Astrocyte (in vitro differentiated cells and primary cell): ENCODE measurements at regions not wholly inside any gene's neighbourhood (a gene's known extent, or its start where the extent isn't known, plus 50 kb on each side); places are given as distances from the start of the nearest gene placed in this dataset.

Experiments
- DNase-seq: peaks from one replicate; pipeline ENCODE4 v3.0.0-alpha.2; 2010; ENCODE audit warnings: low read depth
- FAIRE-seq: peaks from 2 replicates; lab custom pipeline; 2011; peaks lifted over from hg19 to GRCh38; lab: Jason Lieb, UNC
- H2AFZ ChIP-seq: 2 replicates; pipeline ENCODE4 v1.6.0; 2012; ENCODE audit warnings: low read depth, low read length, inconsistent platforms
- H3K27ac ChIP-seq: 2 replicates; pipeline ENCODE4 v1.5.1; 2011; ENCODE audit warnings: low read depth, low read length, inconsistent platforms
- H3K27me3 ChIP-seq: 2 replicates; pipeline ENCODE4 v1.6.0; 2011; ENCODE audit warnings: low read length, inconsistent platforms; ENCODE audit not compliant: insufficient read depth
- H3K36me3 ChIP-seq: 2 replicates; pipeline ENCODE4 v1.5.1; 2011; ENCODE audit warnings: low read length, inconsistent platforms; ENCODE audit not compliant: insufficient read depth
- H3K4me1 ChIP-seq: 2 replicates; pipeline ENCODE4 v1.5.1; 2011; ENCODE audit warnings: low read length, inconsistent platforms; ENCODE audit not compliant: insufficient read depth
- H3K4me2 ChIP-seq: 2 replicates; pipeline ENCODE4 v1.6.0; 2012; ENCODE audit warnings: low read length, inconsistent platforms
- H3K4me3 ChIP-seq: 2 replicates; pipeline ENCODE4 v1.5.1; 2011; ENCODE audit warnings: low read depth, mild to moderate bottlenecking, low read length, inconsistent platforms; ENCODE audit not compliant: insufficient read depth
- H3K79me2 ChIP-seq: 2 replicates; pipeline ENCODE4 v1.6.0; 2012; ENCODE audit warnings: mild to moderate bottlenecking, low read length, inconsistent platforms; ENCODE audit not compliant: insufficient read depth
- H3K9ac ChIP-seq: 2 replicates; pipeline ENCODE4 v1.6.0; 2012; ENCODE audit warnings: mild to moderate bottlenecking, low read length, inconsistent platforms
- H3K9me3 ChIP-seq: 2 replicates; pipeline ENCODE4 v1.5.1; 2012; ENCODE audit warnings: low read depth, mild to moderate bottlenecking, low read length, inconsistent platforms; ENCODE audit not compliant: insufficient read depth
- H4K20me1 ChIP-seq: 2 replicates; pipeline ENCODE4 v1.6.0; 2012; ENCODE audit warnings: low read length, inconsistent platforms; ENCODE audit not compliant: insufficient read depth
- H3K27ac Mint-ChIP-seq: one replicate; pipeline ENCODE4 v1.8.0; 2021; ENCODE audit warnings: mild to moderate bottlenecking, mixed read lengths; ENCODE audit not compliant: unreplicated experiment
- H3K27me3 Mint-ChIP-seq: one replicate; pipeline ENCODE4 v1.8.0; 2021; ENCODE audit warnings: low read depth, mixed read lengths; ENCODE audit not compliant: unreplicated experiment
- H3K36me3 Mint-ChIP-seq: one replicate; pipeline ENCODE4 v1.8.0; 2021; ENCODE audit warnings: low read depth, mixed read lengths; ENCODE audit not compliant: unreplicated experiment
- H3K4me1 Mint-ChIP-seq: one replicate; pipeline ENCODE4 v1.8.0; 2021; ENCODE audit warnings: low read depth, mixed read lengths; ENCODE audit not compliant: unreplicated experiment
- H3K4me3 Mint-ChIP-seq: one replicate; pipeline ENCODE4 v1.8.0; 2021; ENCODE audit warnings: mild to moderate bottlenecking, moderate library complexity, mixed read lengths; ENCODE audit not compliant: unreplicated experiment
- H3K9me3 Mint-ChIP-seq: one replicate; pipeline ENCODE4 v1.8.0; 2021; ENCODE audit warnings: mild to moderate bottlenecking, mixed read lengths; ENCODE audit not compliant: unreplicated experiment
- EZH2 ChIP-seq: IDR thresholded peaks from 2 replicates; pipeline ENCODE4 v1.6.1; 2012; ENCODE audit warnings: mild to moderate bottlenecking, low read length, inconsistent platforms; ENCODE audit not compliant: insufficient read depth
- TF ChIP-seq, protein P1 (sequence below): IDR thresholded peaks from 2 replicates; pipeline ENCODE4 v1.5.1; 2011; ENCODE audit warnings: low read depth, mild to moderate bottlenecking, inconsistent platforms, low read length, moderate library complexity; ENCODE audit not compliant: insufficient read depth

DNA sequence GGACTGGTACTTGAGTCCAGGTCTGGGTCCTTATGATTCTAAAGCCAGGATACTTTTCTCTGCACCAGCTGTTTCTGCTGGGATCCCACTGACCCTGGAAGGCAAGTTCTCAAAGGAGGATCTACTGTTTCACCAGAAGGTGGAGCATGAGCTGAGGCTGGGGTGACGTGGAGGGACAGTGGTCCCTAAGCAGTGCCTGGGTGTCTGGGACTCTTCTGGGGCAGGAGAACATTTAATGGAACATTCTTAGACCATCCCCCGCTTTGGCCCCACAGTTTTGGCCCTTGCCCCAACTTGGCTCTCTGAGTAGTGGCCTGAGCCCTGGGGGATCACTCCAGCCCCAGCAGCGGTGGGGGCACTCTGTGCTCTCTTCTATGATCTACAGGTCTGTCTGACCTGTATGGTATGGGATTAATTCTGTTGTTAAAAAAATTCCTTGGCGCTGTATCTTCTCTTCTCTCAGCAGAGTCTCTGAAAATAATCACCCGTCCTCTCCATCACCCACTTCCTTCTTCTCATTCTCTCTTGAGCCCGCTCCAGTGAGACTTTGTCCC, 60.3 kb upstream of the CSF3R start:
- Histone ChIP-seq H3K27me3 (peaks cover 6% of the 10 kb centered on the region), H3K9ac (no peak overlapping the region), H3K36me3 (no peaks in the 10 kb centered on the region), H3K4me3 (no peak overlapping the region), H3K9me3 (no peaks in the 10 kb centered on the region), H2AFZ (no peak overlapping the region), H3K27ac (no peak overlapping the region), H3K4me1 (no peaks in the 10 kb centered on the region), H3K79me2 (no peaks in the 10 kb centered on the region), H4K20me1 (no peaks in the 10 kb centered on the region), H3K4me2 (no peak overlapping the region)
- TF ChIP-seq, protein P1, sequence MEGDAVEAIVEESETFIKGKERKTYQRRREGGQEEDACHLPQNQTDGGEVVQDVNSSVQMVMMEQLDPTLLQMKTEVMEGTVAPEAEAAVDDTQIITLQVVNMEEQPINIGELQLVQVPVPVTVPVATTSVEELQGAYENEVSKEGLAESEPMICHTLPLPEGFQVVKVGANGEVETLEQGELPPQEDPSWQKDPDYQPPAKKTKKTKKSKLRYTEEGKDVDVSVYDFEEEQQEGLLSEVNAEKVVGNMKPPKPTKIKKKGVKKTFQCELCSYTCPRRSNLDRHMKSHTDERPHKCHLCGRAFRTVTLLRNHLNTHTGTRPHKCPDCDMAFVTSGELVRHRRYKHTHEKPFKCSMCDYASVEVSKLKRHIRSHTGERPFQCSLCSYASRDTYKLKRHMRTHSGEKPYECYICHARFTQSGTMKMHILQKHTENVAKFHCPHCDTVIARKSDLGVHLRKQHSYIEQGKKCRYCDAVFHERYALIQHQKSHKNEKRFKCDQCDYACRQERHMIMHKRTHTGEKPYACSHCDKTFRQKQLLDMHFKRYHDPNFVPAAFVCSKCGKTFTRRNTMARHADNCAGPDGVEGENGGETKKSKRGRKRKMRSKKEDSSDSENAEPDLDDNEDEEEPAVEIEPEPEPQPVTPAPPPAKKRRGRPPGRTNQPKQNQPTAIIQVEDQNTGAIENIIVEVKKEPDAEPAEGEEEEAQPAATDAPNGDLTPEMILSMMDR: no peak
- no peak overlapping the region for H3K27ac Mint-ChIP-seq
- peaks cover 39% of the 10 kb centered on the region for H3K27me3 Mint-ChIP-seq
- H3K4me1 Mint-ChIP-seq: no peaks in the 10 kb centered on the region
- DNase-seq (no peak), FAIRE-seq (no peak)
- H3K36me3 Mint-ChIP-seq: no peaks in the 10 kb centered on the region
- H3K4me3 Mint-ChIP-seq: no peak overlapping the region
- no peaks in the 10 kb centered on the region for H3K9me3 Mint-ChIP-seq

DNA sequence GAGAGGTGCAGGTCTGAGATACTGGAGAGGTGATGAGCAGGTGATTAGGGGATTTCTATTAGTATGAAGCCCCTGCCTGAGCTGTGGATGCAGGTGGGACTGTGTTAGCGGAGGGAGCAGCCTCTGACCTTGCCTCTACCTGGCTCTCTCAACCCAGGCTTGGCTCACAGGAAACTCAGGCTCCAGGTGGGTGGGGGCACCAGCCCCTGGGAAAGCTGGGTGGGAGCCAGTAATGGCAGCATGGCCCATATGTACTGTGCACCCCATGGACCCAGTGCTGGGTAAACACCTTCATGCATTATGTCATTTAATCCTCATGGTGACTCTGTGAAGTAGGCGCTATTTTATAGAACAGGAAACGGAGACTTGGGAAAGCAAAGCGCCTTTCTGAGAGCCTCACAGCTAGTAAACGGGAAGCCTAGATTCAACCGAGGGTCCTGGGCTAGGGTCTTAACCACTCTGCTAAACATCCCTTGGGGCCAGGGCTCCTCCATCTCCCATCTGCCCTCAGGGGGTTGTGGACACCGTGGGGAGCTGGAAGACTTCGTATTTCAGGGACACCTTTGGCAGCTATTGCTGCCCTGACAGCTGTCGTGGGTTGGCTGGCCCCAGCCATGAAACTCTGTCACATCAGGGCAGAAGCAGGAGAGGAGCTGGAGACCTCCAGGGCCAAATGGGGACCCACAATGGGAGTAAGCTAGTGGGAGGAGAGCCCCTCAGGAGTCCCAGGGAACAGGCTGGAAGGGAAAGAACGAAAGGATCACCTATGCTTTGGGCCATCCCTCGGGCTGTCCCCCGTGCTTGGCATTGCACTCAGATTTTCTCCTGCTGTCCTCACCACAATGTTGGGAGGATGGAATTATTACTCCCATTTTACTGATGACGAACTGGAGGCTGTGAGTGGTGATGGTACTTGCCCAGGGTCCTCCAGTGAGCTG, 59.6 kb upstream of the CSF3R start:
- no peak for TF ChIP-seq EZH2
- TF ChIP-seq, protein P1: no peak
- Mint-ChIP-seq H3K9me3 (no peaks in the 10 kb centered on the region), H3K27me3 (peaks cover 42% of the 10 kb centered on the region), H3K36me3 (no peaks in the 10 kb centered on the region), H3K4me3 (no peak overlapping the region), H3K4me1 (no peaks in the 10 kb centered on the region), H3K27ac (no peak overlapping the region)
- Histone ChIP-seq H3K36me3 (no peaks in the 10 kb centered on the region), H4K20me1 (no peaks in the 10 kb centered on the region), H3K27ac (no peak overlapping the region), H3K27me3 (peaks cover 3% of the 10 kb centered on the region), H3K4me2 (no peak overlapping the region), H2AFZ (no peak overlapping the region), H3K79me2 (no peaks in the 10 kb centered on the region), H3K9me3 (no peaks in the 10 kb centered on the region), H3K4me1 (no peaks in the 10 kb centered on the region), H3K9ac (no peak overlapping the region), H3K4me3 (no peak overlapping the region)
- no peak for DNase-seq
- no peak for FAIRE-seq

DNA sequence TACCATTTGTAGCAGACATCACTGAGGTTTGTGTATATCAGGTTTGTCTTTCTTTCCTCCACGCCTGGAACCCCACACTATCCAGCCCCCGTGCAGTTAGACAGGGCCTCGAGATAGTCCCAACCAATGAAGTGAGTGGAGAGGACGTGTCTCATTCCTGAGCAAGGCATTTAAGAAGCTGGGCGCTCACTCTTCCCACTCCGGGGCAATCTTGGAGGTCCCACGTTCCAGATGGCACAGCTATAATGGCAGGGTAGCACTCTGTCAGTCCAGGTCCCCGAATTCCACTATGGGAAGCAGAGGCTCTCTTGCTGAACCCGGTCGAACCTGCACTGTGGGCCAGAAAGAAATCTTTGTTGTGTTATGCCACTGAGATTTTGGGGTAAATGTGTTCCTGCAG, 57.3 kb upstream of the CSF3R start:
- H3K27ac ChIP-seq: no peak overlapping the region
- Mint-ChIP-seq H3K27ac (no peak overlapping the region), H3K36me3 (no peaks in the 10 kb centered on the region), H3K27me3 (peaks cover 54% of the 10 kb centered on the region), H3K4me1 (no peaks in the 10 kb centered on the region), H3K4me3 (no peak overlapping the region), H3K9me3 (no peaks in the 10 kb centered on the region)
- no peaks in the 10 kb centered on the region for H3K79me2 ChIP-seq
- no peaks in the 10 kb centered on the region for H3K9me3 ChIP-seq
- FAIRE-seq: no peak
- TF ChIP-seq, protein P1: no peak
- TF ChIP-seq EZH2: no peak
- no peak for DNase-seq
- no peak overlapping the region for H3K9ac ChIP-seq
- H3K27me3 ChIP-seq: peaks cover 3% of the 10 kb centered on the region
- H3K36me3 ChIP-seq: no peaks in the 10 kb centered on the region
- no peak overlapping the region for H3K4me3 ChIP-seq
- H3K4me1 ChIP-seq: no peaks in the 10 kb centered on the region
- H2AFZ ChIP-seq: no peak overlapping the region
- no peak overlapping the region for H3K4me2 ChIP-seq
- H4K20me1 ChIP-seq: no peaks in the 10 kb centered on the region
